Body of pancreas (tissue), 4 donors: ENCODE measurements at regions not wholly inside any gene's neighbourhood (a gene's known extent, or its start where the extent isn't known, plus 50 kb on each side); places are given as distances from the start of the nearest gene placed in this dataset.

Experiments
- CTCF ChIP-seq, 7 experiments: fragments of 450-650 bp in 4 of 7; fragments of 200-600 bp in 3 of 7; sonication (generic) in 3 of 7; IDR thresholded peaks; one replicate each; pipeline ENCODE4 v1.5.1; 2016 to 2019; ENCODE audit warnings: antibody characterized with exemption in 7 of 7
- POLR2A ChIP-seq, 3 donors: fragments of 450-650 bp; IDR thresholded peaks; one replicate each; pipeline ENCODE4 v1.6.1; 2016; ENCODE audit warnings: antibody characterized with exemption in 3 of 3, mild to moderate bottlenecking in 2 of 3

DNA sequence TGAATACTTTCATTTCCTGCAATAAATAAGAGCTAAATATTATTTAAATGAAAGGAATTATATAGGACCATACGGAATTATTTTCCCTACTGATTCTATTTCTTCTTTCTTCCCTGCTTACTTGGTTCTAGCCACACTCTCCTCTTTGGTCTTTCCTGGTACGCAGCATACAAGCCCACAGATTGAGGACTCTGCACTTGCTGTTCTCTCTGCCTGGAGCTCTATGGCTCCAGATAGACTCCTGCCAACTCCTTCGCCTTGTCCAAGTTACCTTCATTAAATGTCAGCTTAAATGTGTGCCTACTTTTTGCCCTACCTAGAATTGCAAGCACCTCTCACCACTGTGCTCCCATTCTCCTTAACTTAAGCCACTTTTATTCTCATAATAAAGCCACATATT is 203.4 kb downstream of the MDFIC start:
- no peak for TF ChIP-seq CTCF (IDR thresholded peaks at IDR 0.05)
- TF ChIP-seq POLR2A (IDR thresholded peaks at IDR 0.05), result no peak
